ENCODE measurements at regions not wholly inside any gene's neighbourhood (a gene's known extent, or its start where the extent isn't known, plus 50 kb on each side); places are given as distances from the start of the nearest gene placed in this dataset.
"Not testable (repeated sequence)": the region's sequence is repeated elsewhere in the genome, so short reads cannot be mapped to it uniquely, and the experiment has no call there.

DNA sequence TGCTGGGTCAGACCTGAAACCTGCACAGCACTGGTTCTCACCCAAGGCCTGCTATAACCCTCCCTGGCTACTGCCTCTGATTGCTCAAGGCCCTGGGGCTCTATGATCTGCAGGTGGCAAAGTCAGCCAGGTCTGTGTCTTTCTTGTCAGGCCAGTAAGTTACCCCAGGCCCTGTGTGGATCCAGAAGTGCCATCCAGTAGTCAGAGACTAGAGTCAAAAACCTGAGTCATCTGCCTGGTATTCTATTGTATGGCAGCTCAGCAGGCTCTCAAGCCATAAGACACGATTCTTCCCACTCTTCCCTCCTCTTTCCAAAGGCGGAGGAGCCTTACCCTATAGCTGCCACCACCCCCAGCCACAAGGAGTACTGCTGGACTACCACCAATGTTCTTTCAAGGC is 593.0 kb downstream of the FRK start:
- H3K4me3 ChIP-seq (ENCODE audit: low read depth, low read length): no peak overlapping the region
- H2AFZ ChIP-seq (ENCODE audit: low read length, unreplicated experiment): no peak overlapping the region
- no peaks in the 10 kb centered on the region for H3K4me1 ChIP-seq (ENCODE audit: control insufficient read depth, insufficient read depth, low read length, unreplicated experiment)
- no peaks in the 10 kb centered on the region for H3K27me3 ChIP-seq (ENCODE audit: insufficient read depth, low read length)
- no peak overlapping the region for H3K27ac ChIP-seq (ENCODE audit: low read depth, low read length)
- H3K36me3 ChIP-seq (ENCODE audit: insufficient read depth, low read length): no peaks in the 10 kb centered on the region
- H3K79me2 ChIP-seq (ENCODE audit: control insufficient read depth, insufficient read depth, low read length, unreplicated experiment): no peaks in the 10 kb centered on the region

DNA sequence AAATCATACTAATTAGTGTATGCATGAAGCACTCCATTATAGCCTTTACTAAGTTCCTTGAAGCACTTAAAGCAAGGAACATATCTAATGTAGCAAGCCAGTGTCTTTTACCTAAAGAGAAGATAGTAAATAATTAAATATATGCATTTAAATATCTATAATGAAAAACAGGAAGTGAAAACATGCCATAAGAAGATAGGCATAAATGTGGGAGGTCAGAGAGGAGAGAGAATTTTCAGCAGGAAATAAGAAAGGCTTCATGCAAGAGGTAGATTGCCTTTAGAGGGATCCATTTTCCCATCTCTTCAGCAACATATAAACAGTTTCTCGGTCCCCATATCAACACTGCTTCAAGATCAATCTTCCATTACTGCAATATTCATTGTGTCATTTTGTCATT is 599.8 kb downstream of the FRK start:
- Histone ChIP-seq H3K36me3 (ENCODE audit: insufficient read depth, low read length) (no peaks in the 10 kb centered on the region), H3K4me3 (ENCODE audit: low read depth, low read length) (no peak overlapping the region), H3K4me1 (ENCODE audit: control insufficient read depth, insufficient read depth, low read length, unreplicated experiment) (no peaks in the 10 kb centered on the region), H3K27ac (ENCODE audit: low read depth, low read length) (no peak overlapping the region), H3K79me2 (ENCODE audit: control insufficient read depth, insufficient read depth, low read length, unreplicated experiment) (no peaks in the 10 kb centered on the region), H3K27me3 (ENCODE audit: insufficient read depth, low read length) (no peaks in the 10 kb centered on the region), H2AFZ (ENCODE audit: low read length, unreplicated experiment) (no peak overlapping the region)

DNA sequence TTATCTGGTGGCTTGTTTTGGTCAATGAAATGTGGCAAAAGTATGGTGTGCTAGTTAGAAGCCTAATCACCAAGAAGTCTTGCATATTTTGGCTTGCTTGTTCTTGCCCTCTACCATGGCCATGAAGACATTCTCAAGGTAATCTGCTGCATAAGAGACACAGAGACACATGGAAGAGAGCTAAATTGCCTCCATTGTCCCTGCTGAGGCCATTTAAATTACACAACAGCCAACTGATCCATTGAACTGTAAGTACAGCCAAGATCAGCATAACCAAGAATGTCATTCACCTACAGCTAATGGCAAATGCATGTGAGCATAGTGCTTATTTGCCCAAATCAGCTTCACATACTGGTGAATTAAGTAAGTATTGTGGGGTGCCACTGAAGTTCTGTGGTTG is 603.8 kb downstream of the FRK start:
- Histone ChIP-seq H3K4me3 (ENCODE audit: low read depth, low read length) (no peak overlapping the region), H3K36me3 (ENCODE audit: insufficient read depth, low read length) (no peaks in the 10 kb centered on the region), H3K27ac (ENCODE audit: low read depth, low read length) (no peak overlapping the region), H3K4me1 (ENCODE audit: control insufficient read depth, insufficient read depth, low read length, unreplicated experiment) (no peaks in the 10 kb centered on the region), H3K27me3 (ENCODE audit: insufficient read depth, low read length) (no peaks in the 10 kb centered on the region), H2AFZ (ENCODE audit: low read length, unreplicated experiment) (no peak overlapping the region), H3K79me2 (ENCODE audit: control insufficient read depth, insufficient read depth, low read length, unreplicated experiment) (no peaks in the 10 kb centered on the region)

DNA sequence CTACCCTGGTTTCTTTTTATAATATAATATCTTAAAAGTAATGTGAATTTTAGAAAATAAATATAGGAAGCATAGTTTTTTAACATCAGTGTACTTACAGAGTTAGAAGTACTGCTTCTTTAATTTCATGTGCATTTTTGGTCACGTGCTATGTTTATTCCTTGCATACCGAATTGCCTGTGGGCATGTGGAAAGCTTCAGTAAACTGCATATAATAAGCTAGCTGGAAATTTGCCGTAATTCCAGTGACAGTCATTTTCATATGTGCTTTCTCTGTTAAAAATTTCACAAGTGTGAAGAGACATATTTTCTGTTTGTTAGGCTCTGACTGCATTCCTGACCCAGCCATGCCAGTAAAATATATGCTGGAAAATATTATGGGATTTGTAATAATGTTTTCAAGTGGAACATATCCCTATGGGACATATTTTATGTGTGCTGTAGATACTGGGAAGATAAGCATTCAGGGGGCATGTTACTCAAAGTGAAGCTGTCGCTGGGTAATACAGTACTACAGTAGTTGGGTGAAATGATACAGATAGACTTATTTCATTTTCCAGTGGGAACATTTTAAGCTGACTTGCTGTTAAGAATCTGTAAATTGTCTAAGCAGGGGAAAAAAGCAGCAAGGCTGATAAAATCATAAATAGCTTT is 616.7 kb downstream of the FRK start:
- no peak overlapping the region for H3K27ac ChIP-seq (ENCODE audit: low read depth, low read length)
- no peaks in the 10 kb centered on the region for H3K27me3 ChIP-seq (ENCODE audit: insufficient read depth, low read length)
- H3K36me3 ChIP-seq (ENCODE audit: insufficient read depth, low read length): no peaks in the 10 kb centered on the region
- H3K4me3 ChIP-seq (ENCODE audit: low read depth, low read length): no peak overlapping the region
- H3K79me2 ChIP-seq (ENCODE audit: control insufficient read depth, insufficient read depth, low read length, unreplicated experiment): no peaks in the 10 kb centered on the region
- no peak overlapping the region for H2AFZ ChIP-seq (ENCODE audit: low read length, unreplicated experiment)
- H3K4me1 ChIP-seq (ENCODE audit: control insufficient read depth, insufficient read depth, low read length, unreplicated experiment): no peaks in the 10 kb centered on the region

DNA sequence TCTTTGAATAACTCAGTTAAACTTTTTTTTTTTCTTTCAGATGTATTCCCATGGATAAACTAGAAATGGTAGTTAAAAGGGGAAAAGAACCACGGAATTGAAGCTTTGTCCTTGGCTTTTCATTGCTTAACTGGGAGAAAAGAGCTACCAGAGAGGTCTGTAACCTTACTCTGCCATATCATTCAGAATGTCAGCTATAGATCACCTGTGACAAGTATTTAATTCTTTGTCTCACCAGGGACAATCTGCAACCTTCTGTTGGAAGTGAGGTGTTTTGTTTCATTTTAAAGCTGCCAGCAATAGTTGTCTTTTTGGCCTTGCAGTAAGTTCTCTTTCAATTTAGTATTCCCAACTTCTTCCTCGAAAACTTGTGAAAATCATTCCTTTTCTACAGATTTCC is 618.4 kb downstream of the FRK start:
- Histone ChIP-seq H3K36me3 (ENCODE audit: insufficient read depth, low read length) (no peaks in the 10 kb centered on the region), H2AFZ (ENCODE audit: low read length, unreplicated experiment) (no peak overlapping the region), H3K27me3 (ENCODE audit: insufficient read depth, low read length) (no peaks in the 10 kb centered on the region), H3K4me3 (ENCODE audit: low read depth, low read length) (no peak overlapping the region), H3K27ac (ENCODE audit: low read depth, low read length) (no peak overlapping the region), H3K4me1 (ENCODE audit: control insufficient read depth, insufficient read depth, low read length, unreplicated experiment) (no peaks in the 10 kb centered on the region), H3K79me2 (ENCODE audit: control insufficient read depth, insufficient read depth, low read length, unreplicated experiment) (no peaks in the 10 kb centered on the region)

DNA sequence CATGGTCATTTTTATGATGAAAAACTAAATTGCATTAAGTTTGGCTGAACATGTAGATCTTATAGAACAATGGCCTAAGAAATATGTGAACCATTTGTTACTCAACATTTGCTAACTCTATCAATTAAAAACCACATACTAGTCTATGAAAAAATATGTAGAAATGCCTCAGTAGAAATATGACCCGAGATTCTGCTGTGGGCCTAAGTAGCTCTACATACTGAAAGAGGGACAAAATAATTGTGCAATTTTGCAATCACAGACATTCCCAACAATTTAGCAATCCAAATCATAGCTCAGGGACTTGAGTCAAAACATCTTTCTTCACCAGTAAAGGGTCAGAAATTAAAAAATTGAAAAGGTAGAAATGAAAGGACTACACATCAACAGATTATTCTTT is 619.0 kb downstream of the FRK start:
- no peaks in the 10 kb centered on the region for H3K27me3 ChIP-seq (ENCODE audit: insufficient read depth, low read length)
- H3K4me3 ChIP-seq (ENCODE audit: low read depth, low read length): no peak overlapping the region
- no peak overlapping the region for H3K27ac ChIP-seq (ENCODE audit: low read depth, low read length)
- H2AFZ ChIP-seq (ENCODE audit: low read length, unreplicated experiment): no peak overlapping the region
- H3K79me2 ChIP-seq (ENCODE audit: control insufficient read depth, insufficient read depth, low read length, unreplicated experiment): no peaks in the 10 kb centered on the region
- H3K4me1 ChIP-seq (ENCODE audit: control insufficient read depth, insufficient read depth, low read length, unreplicated experiment): no peaks in the 10 kb centered on the region
- H3K36me3 ChIP-seq (ENCODE audit: insufficient read depth, low read length): no peaks in the 10 kb centered on the region

DNA sequence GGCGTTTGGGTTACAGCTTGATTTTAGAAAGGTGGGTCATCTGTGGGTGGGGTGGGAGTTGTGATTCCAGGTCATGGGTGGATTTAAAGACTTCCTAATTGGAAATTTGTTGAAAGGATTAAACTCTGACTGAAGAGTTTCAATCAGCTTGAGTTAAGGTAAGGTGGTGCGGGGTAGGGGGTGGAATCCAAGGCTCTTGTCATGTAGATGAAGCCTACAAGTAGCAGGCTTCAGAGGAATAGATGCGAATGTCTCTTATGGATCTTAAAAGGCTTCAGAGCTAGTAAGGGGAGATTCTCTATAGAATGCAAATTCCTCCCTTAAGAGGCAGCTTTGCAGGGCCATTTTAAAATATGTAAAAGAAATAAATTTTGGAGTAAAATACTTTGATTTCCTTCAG is 645.3 kb downstream of the FRK start:
- H3K27ac ChIP-seq (ENCODE audit: low read depth, low read length): no peak overlapping the region
- H3K36me3 ChIP-seq (ENCODE audit: insufficient read depth, low read length): no peaks in the 10 kb centered on the region
- no peaks in the 10 kb centered on the region for H3K4me1 ChIP-seq (ENCODE audit: control insufficient read depth, insufficient read depth, low read length, unreplicated experiment)
- H3K27me3 ChIP-seq (ENCODE audit: insufficient read depth, low read length): no peaks in the 10 kb centered on the region
- no peak overlapping the region for H3K4me3 ChIP-seq (ENCODE audit: low read depth, low read length)
- H2AFZ ChIP-seq (ENCODE audit: low read length, unreplicated experiment): no peak overlapping the region
- no peaks in the 10 kb centered on the region for H3K79me2 ChIP-seq (ENCODE audit: control insufficient read depth, insufficient read depth, low read length, unreplicated experiment)

DNA sequence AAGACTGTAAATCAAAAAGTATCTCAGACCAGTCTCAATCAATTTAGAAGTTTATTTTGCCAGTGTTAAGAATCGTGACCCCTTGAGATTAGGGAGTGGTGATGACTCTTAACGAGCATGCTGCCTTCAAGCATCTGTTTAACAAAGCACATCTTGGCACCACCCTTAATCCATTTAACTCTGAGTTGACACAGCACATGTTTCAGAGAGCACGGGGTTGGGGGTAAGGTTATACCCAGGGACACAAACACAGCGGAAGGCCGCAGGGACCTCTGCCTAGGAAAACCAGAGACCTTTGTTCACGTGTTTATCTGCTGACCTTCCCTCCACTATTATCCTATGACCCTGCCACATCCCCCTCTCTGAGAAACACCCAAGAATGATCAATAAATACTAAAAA is 645.8 kb downstream of the FRK start:
- not testable (repeated sequence) for H2AFZ ChIP-seq (ENCODE audit: low read length, unreplicated experiment); H3K36me3 ChIP-seq (ENCODE audit: insufficient read depth, low read length); H3K4me3 ChIP-seq (ENCODE audit: low read depth, low read length); H3K4me1 ChIP-seq (ENCODE audit: control insufficient read depth, insufficient read depth, low read length, unreplicated experiment); H3K79me2 ChIP-seq (ENCODE audit: control insufficient read depth, insufficient read depth, low read length, unreplicated experiment); H3K27me3 ChIP-seq (ENCODE audit: insufficient read depth, low read length); H3K27ac ChIP-seq (ENCODE audit: low read depth, low read length)

DNA sequence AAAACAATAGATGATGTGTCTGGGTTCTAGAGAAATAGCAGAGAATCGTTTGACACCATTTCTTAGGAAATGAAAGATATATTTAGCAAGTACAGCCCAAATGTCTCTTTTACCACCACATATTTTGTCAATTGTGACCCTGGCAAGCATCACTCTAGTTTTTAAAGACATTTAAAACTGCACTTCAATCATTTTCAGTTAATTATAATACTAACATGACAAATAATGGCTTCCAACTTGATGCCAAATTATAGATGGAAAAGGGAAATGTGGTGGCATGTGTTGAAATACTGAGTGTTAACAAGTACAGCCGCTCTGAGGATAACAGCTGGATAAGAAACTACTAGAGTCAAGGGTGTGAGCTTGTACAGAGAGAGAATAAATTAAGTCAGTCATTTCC is 648.9 kb downstream of the FRK start:
- H2AFZ ChIP-seq (ENCODE audit: low read length, unreplicated experiment): no peak overlapping the region
- no peaks in the 10 kb centered on the region for H3K4me1 ChIP-seq (ENCODE audit: control insufficient read depth, insufficient read depth, low read length, unreplicated experiment)
- H3K27ac ChIP-seq (ENCODE audit: low read depth, low read length): no peak overlapping the region
- H3K4me3 ChIP-seq (ENCODE audit: low read depth, low read length): no peak overlapping the region
- H3K36me3 ChIP-seq (ENCODE audit: insufficient read depth, low read length): no peaks in the 10 kb centered on the region
- no peaks in the 10 kb centered on the region for H3K79me2 ChIP-seq (ENCODE audit: control insufficient read depth, insufficient read depth, low read length, unreplicated experiment)
- H3K27me3 ChIP-seq (ENCODE audit: insufficient read depth, low read length): no peaks in the 10 kb centered on the region

DNA sequence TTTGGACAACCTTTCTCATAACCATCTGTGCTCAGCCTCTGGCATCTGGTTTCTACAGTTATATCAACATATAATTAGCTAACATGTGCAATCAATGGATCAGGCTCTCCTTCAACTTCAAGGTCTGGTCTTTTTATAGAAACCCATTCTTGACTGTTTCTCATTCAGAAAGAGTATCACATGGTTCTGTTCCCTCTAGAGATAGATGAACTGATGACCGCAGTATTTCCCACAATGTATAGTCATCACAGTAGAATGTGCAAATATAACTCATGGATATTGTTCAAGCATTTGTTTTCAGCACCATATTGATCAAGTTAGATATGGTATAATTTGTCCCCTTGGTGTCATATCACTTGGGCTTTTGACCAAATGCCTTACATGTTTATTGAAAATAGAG is 656.2 kb downstream of the FRK start:
- Histone ChIP-seq H3K4me1 (ENCODE audit: control insufficient read depth, insufficient read depth, low read length, unreplicated experiment) (no peaks in the 10 kb centered on the region), H3K79me2 (ENCODE audit: control insufficient read depth, insufficient read depth, low read length, unreplicated experiment) (no peaks in the 10 kb centered on the region), H3K36me3 (ENCODE audit: insufficient read depth, low read length) (no peaks in the 10 kb centered on the region), H3K4me3 (ENCODE audit: low read depth, low read length) (no peak overlapping the region), H2AFZ (ENCODE audit: low read length, unreplicated experiment) (no peak overlapping the region), H3K27me3 (ENCODE audit: insufficient read depth, low read length) (no peaks in the 10 kb centered on the region), H3K27ac (ENCODE audit: low read depth, low read length) (no peak overlapping the region)

DNA sequence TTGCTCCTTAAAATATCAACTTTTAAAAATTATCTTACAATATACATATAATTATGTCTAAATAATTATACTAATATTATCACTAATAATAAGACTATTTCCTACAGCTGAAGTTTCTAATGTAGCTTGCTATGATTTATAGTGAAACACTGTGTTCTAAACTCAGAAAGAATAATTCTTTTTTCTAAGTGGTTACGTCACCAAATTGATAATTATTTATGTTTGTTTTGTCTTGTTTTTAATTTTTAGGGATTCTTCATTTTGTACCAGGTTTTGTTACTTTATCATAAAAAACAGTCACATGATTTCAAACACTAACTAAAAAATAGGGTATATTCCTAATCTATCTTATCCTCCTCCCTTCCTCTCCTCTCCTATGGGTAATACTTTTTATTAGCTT is 662.1 kb downstream of the FRK start:
- Histone ChIP-seq H3K79me2 (ENCODE audit: control insufficient read depth, insufficient read depth, low read length, unreplicated experiment) (no peaks in the 10 kb centered on the region), H3K4me3 (ENCODE audit: low read depth, low read length) (no peak overlapping the region), H3K4me1 (ENCODE audit: control insufficient read depth, insufficient read depth, low read length, unreplicated experiment) (no peaks in the 10 kb centered on the region), H3K27me3 (ENCODE audit: insufficient read depth, low read length) (no peaks in the 10 kb centered on the region), H3K36me3 (ENCODE audit: insufficient read depth, low read length) (no peaks in the 10 kb centered on the region), H3K27ac (ENCODE audit: low read depth, low read length) (no peak overlapping the region), H2AFZ (ENCODE audit: low read length, unreplicated experiment) (no peak overlapping the region)

Data from ACC112 (cell line).